Effector memory CD8-positive, alpha-beta T cell (primary cell): ENCODE measurements at regions not wholly inside any gene's neighbourhood (a gene's known extent, or its start where the extent isn't known, plus 50 kb on each side); places are given as distances from the start of the nearest gene placed in this dataset.

Source experiments
- ATAC-seq: fragments of 150-1000 bp; cut with Tn5 transposase; replicated peaks from 2 replicates; pipeline ENCODE4 v1.10.0; 2021; ENCODE audit warnings: mild to moderate bottlenecking, moderate library complexity
- DNase-seq, 3 experiments: peaks; one replicate each; pipeline ENCODE4 v3.0.0; 2021
- H3K27ac Mint-ChIP-seq, 2 donors: one replicate each; pipeline ENCODE4 v1.8.0; 2022; ENCODE audit warnings: mild to moderate bottlenecking in 2 of 2, mixed read lengths in 2 of 2, moderate library complexity in 2 of 2
- H3K27me3 Mint-ChIP-seq, 2 donors: one replicate each; pipeline ENCODE4 v1.8.0; 2022; ENCODE audit warnings: mixed read lengths in 2 of 2
- H3K36me3 Mint-ChIP-seq: one replicate; pipeline ENCODE4 v1.8.0; 2022; ENCODE audit warnings: mild to moderate bottlenecking, moderate library complexity, mixed read lengths; ENCODE audit not compliant: insufficient read depth
- H3K4me1 Mint-ChIP-seq, 2 donors: one replicate each; pipeline ENCODE4 v1.8.0; 2022; ENCODE audit warnings: low read depth in 2 of 2, mixed read lengths in 2 of 2
- H3K4me3 Mint-ChIP-seq, 2 donors: one replicate each; pipeline ENCODE4 v1.8.0; 2022; ENCODE audit warnings: mild to moderate bottlenecking in 2 of 2, mixed read lengths in 2 of 2, moderate library complexity in 2 of 2
- H3K9me3 Mint-ChIP-seq, 2 donors: one replicate each; pipeline ENCODE4 v1.8.0; 2022; ENCODE audit warnings: mixed read lengths in 2 of 2

DNA sequence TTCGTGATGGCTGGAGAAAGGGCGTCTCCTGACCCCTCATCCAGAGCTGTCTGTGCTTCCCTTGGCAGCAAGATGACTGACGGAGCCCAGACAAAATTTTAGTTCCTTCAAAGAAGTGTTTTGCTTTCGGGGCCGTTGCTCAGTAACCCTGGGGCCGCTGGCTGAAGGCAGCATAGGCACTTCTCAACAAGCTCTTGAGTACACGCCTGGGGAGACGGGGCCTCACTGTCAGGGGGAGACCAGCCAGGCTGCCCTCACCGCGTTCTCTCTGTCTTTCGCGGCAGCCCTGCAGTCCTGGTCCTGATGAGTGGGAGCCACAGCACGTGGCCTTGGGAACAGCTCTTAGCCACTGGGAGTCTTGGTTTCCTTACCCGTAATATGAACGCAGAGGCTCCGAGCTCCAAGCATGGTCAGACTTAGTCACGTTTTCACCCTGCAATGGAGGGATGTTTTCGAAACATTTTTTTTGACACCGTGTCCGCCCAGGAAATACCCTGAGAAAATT is 86.0 kb downstream of the IRF8 start:
- DNase-seq (no peak), ATAC-seq (peak; percentile 52)
- Mint-ChIP-seq H3K4me3 (peak overlapping the region; percentile 57 to 67), H3K27ac (peak overlapping the region; percentile 81 to 93), H3K36me3 (peaks cover 3% of the 10 kb centered on the region), H3K27me3 (peaks cover 13 to 48% of the 10 kb centered on the region in 2 donors), H3K4me1 (peaks cover 33% of the 10 kb centered on the region in 2 donors), H3K9me3 (no peaks in the 10 kb centered on the region)

DNA sequence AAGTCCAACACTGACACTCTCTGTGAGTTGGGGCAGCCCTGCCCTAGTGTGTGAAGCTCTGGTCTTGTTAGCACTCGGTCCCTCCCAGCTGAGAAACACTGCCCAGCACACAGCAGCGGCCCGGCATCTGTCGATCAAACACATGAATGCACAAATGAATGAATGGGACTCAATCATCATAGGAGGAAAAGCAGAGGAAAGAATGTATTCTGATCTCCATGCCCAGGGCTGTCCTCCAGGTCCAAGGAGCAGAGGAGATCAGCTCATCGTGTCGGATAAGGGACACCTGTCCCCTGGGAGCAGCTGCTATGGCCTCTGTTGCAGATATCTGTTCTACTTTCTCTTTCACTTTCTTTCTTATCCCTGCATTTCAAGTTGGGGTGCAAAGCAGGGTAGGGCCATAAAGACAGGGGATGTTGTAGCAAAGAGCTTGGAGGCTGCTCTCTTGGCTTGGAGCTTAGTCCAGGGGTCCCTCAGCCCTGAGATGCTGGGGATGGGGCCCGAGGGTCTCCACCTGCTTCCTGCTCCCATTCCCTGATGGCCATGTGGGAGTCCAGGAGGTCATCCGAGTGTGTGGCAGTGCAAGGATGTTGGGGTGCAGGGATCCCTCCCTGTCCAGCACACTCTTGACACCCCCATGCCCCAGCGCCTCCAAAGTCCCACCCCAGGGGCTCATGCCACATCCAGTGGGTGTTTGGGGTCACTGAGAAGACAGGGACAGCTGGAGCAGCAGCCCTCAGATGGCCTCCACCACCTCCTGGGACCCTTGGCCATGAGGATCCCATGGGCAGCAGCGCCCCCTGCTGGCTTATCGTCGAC is 88.2 kb downstream of the IRF8 start:
- peak overlapping the region in 1 of 2 donors; percentile 78 for H3K27ac Mint-ChIP-seq
- H3K27me3 Mint-ChIP-seq, result peaks cover 13 to 50% of the 10 kb centered on the region in 2 donors

DNA sequence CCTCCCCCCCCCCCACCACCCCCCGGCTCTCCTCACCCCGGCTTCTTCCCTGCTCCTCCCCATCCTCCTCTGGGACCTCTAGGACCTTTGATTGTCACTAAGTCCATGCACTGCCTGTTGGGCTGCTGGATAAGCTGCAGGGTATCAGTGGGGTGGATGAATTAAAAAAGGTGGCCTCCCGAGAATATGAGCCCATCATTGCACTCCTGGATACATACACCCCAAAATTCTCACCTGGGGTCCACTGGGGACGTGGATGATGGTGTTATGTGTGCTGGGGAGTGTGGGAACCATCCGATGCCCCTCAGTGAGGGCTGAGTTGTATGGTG is 88.8 kb downstream of the IRF8 start:
- H3K36me3 Mint-ChIP-seq, result peaks cover 3% of the 10 kb centered on the region
- H3K27me3 Mint-ChIP-seq, result peaks cover 13 to 50% of the 10 kb centered on the region in 2 donors
- no peaks in the 10 kb centered on the region for H3K9me3 Mint-ChIP-seq
- H3K4me3 Mint-ChIP-seq, result no peak overlapping the region
- no peak overlapping the region for H3K27ac Mint-ChIP-seq
- H3K4me1 Mint-ChIP-seq, result peaks cover 33% of the 10 kb centered on the region in 2 donors
- DNase-seq (no peak), ATAC-seq (no peak)

More for the DNA sequence above, 88.2 kb downstream of the IRF8 start:
- peaks cover 33% of the 10 kb centered on the region in 2 donors for H3K4me1 Mint-ChIP-seq
- DNase-seq (peak; percentile 24 to 43 (median 38)), ATAC-seq (peak; percentile 30)
- H3K36me3 Mint-ChIP-seq, result peaks cover 3% of the 10 kb centered on the region
- peak overlapping the region; percentile 14 to 38 for H3K4me3 Mint-ChIP-seq
- H3K9me3 Mint-ChIP-seq, result no peaks in the 10 kb centered on the region

DNA sequence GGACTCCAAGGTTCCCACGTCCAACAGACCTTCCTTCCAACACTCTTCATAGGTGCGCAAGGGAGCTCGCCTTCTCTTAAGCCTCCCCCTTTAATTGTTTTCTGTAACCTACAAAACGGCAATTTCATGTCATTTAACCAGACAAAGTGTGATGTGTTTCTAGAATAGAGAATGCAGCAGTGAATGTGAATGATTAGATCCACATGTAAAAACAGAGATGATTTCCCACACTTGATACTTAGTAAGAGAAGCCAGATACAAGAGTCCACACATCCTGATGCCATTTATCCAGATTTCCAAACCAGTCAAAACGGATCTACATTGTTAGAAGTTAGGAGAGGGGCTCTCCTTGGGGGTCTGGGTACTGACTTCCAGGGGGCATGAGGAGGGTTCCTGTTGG is 89.3 kb downstream of the IRF8 start:
- H3K4me3 Mint-ChIP-seq, result peak overlapping the region in 1 of 2 donors; percentile 63
- DNase-seq (no peak), ATAC-seq (no peak)
- H3K27ac Mint-ChIP-seq, result no peak overlapping the region
- peaks cover 33% of the 10 kb centered on the region in 2 donors for H3K4me1 Mint-ChIP-seq
- peaks cover 13 to 50% of the 10 kb centered on the region in 2 donors for H3K27me3 Mint-ChIP-seq
- peaks cover 3% of the 10 kb centered on the region for H3K36me3 Mint-ChIP-seq
- no peaks in the 10 kb centered on the region for H3K9me3 Mint-ChIP-seq

DNA sequence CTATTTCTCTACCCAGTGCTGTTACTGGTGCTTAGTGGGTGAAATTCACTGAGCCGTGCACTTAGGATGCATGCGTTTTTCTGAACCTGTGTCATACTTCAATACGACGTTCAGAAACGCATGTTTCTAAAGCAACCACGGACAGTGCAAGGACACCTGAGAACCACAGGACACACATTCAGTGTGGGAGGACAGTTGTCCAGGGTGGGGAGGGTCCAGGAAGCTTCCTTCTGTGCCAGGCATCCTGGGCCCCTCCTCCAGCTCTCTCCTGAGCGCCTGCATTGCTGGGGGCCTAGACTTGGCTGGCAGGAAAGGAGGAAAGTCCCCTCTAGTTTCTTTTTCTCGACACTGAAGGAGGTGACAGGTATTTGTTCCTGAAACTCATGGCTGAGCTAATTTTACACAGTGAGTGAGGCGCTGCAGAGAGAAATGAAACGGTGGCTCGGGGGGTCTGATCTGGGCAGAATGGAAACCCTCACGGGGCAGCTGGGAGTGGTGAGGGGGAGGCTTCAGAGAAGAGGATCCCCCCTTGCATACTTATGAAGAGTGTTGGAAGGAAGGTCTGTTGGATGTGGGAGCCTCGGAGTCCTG is 89.9 kb downstream of the IRF8 start:
- H3K36me3 Mint-ChIP-seq, result peaks cover 3% of the 10 kb centered on the region
- H3K4me1 Mint-ChIP-seq, result peaks cover 33% of the 10 kb centered on the region in 2 donors
- ATAC-seq, result peak; percentile 33
- peaks cover 13 to 50% of the 10 kb centered on the region in 2 donors for H3K27me3 Mint-ChIP-seq
- no peak overlapping the region for H3K27ac Mint-ChIP-seq
- H3K9me3 Mint-ChIP-seq, result no peaks in the 10 kb centered on the region
- peak overlapping the region; percentile 50 to 63 for H3K4me3 Mint-ChIP-seq
- no peak for DNase-seq

DNA sequence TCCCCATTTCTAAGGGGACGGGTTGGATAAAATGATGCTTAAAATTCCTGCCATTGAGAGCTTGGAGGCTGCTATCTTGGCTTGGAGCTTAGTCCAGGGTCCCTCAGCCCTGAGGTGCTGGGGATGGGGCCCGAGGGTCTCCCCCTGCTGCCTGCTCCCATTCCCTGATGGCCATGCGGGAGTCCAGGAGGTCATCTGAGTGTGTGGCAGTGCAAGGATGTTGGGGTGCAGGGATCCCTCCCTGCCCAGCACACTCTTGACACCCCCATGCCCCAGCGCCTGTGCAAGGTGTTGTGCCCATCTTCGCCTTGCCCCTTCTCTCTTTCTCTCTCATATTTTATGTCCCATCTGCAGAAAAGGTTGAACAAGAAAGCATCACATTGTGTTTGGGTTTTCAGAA is 90.4 kb downstream of the IRF8 start:
- no peak overlapping the region for H3K4me3 Mint-ChIP-seq
- H3K27me3 Mint-ChIP-seq, result peaks cover 13 to 49% of the 10 kb centered on the region in 2 donors
- H3K36me3 Mint-ChIP-seq, result peaks cover 3% of the 10 kb centered on the region
- DNase-seq (no peak), ATAC-seq (no peak)
- no peak overlapping the region for H3K27ac Mint-ChIP-seq
- H3K9me3 Mint-ChIP-seq, result no peaks in the 10 kb centered on the region
- H3K4me1 Mint-ChIP-seq, result peaks cover 32% of the 10 kb centered on the region in 2 donors

DNA sequence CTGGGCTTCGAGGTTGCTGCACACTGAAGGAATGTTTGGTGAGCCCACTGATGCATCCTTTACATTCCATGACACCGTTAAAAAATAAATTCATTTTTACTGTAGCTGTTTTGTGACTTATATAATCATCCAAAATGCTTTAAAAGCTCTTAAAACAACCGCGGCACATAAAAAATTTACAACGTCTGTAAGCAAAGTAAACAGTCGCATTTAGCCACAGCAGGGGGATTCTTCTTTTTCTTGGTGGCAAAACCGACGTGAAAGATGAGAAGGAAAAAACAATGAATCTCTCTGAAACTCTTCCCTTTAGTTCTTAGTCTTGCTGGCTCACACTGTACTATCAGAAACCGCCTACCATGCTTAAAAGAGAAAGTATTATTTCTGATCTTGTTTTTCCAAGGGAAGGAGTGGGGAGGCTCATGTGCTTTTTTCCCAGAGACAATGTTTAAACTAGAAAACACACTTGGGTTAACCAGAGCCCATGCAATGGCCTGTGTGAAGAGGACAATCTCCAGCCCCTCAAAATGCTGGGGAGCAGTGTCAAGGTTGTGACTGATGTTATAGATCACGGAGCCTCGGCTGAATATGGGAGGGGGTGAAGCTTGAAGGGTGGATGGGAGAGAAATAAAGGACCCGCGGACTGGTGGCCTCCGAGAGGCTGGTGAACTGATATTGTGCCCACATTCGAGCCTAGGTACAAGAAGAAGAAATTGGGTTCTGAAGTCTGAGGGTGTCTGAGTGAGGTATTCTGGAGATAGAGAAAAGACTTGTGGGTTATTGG is 91.1 kb downstream of the IRF8 start:
- Mint-ChIP-seq H3K4me1 (peaks cover 25% of the 10 kb centered on the region in 2 donors), H3K9me3 (no peaks in the 10 kb centered on the region), H3K27me3 (peaks cover 13 to 42% of the 10 kb centered on the region in 2 donors), H3K4me3 (no peak overlapping the region), H3K36me3 (peaks cover 3% of the 10 kb centered on the region), H3K27ac (no peak overlapping the region)
- ATAC-seq (no peak), DNase-seq (no peak)

DNA sequence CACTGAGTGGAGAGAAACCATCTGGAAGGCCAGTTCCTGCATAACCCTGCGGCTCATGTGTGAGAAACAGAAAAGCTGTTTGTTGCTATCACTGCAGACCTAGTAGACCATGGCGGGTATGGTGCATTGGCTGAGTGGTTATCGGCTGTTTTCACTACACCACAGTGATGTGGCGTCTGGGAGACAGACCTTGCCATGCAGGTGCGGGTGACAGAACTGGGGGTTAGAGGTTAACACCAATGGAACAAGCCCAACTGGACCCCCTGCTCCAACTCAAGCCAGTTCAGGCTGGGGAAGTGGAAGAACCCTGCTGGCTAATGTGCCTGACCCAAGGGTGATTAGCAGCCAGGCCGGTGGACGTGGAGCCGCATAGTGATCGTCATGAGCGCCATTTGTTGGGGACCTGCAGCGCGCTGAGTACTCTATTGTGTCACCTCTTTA is 91.9 kb downstream of the IRF8 start:
- Mint-ChIP-seq H3K4me3 (no peak overlapping the region), H3K9me3 (no peaks in the 10 kb centered on the region), H3K4me1 (peaks cover 22 to 24% of the 10 kb centered on the region in 2 donors), H3K27ac (no peak overlapping the region), H3K27me3 (peaks cover 13 to 37% of the 10 kb centered on the region in 2 donors), H3K36me3 (peaks cover 3% of the 10 kb centered on the region)
- DNase-seq, result no peak
- no peak for ATAC-seq

DNA sequence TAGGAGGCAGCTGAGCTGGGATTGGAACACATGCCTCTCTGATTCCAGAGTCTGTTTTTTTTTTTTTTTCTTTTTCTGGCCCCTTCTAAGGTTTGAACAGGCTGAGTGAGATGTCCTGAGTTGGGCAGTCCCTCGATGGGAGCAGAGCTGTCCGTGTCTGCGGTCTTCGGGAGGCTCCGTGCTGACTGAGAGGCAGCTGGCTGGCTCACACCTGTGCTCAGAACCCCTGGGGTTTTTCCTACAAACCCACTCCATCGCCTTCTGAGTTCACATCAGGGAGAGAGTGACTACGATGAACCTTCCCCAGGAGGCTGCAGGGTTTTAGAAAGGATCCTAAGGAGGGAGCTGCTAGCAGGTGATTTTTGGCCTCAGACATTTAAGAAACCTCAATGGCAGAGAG is 92.5 kb downstream of the IRF8 start:
- Mint-ChIP-seq H3K4me3 (no peak overlapping the region), H3K36me3 (peaks cover 3% of the 10 kb centered on the region), H3K9me3 (no peaks in the 10 kb centered on the region), H3K4me1 (peaks cover 21 to 22% of the 10 kb centered on the region in 2 donors), H3K27me3 (peaks cover 13 to 37% of the 10 kb centered on the region in 2 donors), H3K27ac (no peak overlapping the region)
- DNase-seq (no peak), ATAC-seq (no peak)

DNA sequence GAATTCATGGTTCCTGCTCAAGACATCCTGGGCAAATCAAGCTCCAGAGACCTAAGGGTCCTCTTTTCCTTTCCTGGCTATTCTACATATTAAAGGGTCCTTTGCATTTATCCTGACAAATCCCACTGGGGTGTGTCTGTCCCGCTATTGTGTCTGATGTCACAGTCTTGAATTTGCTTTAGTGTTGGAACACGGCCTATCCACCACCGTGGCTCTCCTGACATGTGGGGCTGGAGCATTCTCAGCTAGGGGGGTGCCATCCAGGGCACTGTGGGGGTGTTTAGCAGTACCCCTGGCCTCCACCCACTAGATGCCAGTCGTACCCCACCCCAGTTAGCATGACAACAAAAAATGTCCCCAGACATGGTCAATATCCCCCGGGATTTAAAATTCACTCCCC is 92.9 kb downstream of the IRF8 start:
- Mint-ChIP-seq H3K36me3 (peaks cover 3% of the 10 kb centered on the region), H3K4me3 (no peak overlapping the region), H3K9me3 (no peaks in the 10 kb centered on the region), H3K4me1 (peaks cover 18 to 20% of the 10 kb centered on the region in 2 donors), H3K27me3 (peaks cover 13 to 37% of the 10 kb centered on the region in 2 donors), H3K27ac (no peak overlapping the region)
- DNase-seq, result no peak
- ATAC-seq, result no peak

DNA sequence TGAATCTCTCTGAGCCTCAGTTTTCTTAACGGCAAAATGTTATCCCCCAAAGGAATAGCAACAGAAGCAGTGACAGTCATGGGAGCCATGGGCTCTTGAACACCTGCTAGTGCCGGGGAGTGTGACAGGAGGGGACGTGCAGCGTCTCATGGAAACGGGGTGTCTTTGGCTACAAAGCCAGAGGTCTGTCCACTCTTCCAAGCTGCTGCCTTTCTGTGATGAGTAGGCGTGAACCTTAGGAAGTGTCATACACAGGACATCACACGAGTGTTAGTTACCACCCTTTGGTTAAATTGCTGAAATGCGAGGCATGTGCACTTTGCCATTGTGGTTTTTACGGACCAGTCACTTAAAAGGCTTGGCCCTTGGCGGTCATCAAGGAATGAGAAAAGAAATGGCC is 93.4 kb downstream of the IRF8 start:
- H3K4me1 Mint-ChIP-seq, result peaks cover 13 to 15% of the 10 kb centered on the region in 2 donors
- peaks cover 3% of the 10 kb centered on the region for H3K36me3 Mint-ChIP-seq
- ATAC-seq (no peak), DNase-seq (no peak)
- H3K27ac Mint-ChIP-seq, result no peak overlapping the region
- H3K9me3 Mint-ChIP-seq, result no peaks in the 10 kb centered on the region
- no peak overlapping the region for H3K4me3 Mint-ChIP-seq
- H3K27me3 Mint-ChIP-seq, result peaks cover 13 to 37% of the 10 kb centered on the region in 2 donors

DNA sequence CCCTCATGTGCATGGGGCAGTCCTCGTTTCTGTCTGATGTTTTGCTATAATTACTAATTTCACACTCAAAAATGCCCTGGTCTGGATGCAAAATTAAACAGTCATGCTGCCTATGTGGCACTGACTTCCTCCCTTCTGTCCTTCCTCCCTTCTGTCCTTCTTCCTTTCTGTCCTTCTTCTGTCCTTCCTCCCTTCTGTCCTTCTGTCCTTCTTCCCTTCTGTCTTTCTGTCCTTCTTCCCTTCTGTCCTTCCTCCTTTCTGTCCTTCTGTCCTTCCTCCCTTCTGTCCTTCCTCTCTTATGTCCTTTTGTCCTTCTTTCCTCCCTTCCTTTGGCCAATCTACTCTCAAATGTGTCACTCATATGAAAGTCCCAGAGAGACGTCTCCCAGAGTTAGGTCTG is 93.8 kb downstream of the IRF8 start:
- peaks cover 13 to 37% of the 10 kb centered on the region in 2 donors for H3K27me3 Mint-ChIP-seq
- H3K4me1 Mint-ChIP-seq, result peaks cover 12 to 15% of the 10 kb centered on the region in 2 donors
- H3K36me3 Mint-ChIP-seq, result peaks cover 3% of the 10 kb centered on the region
- ATAC-seq (no peak), DNase-seq (no peak)
- no peaks in the 10 kb centered on the region for H3K9me3 Mint-ChIP-seq
- H3K27ac Mint-ChIP-seq, result no peak overlapping the region
- H3K4me3 Mint-ChIP-seq, result no peak overlapping the region
